ENCODE measurements at regions not wholly inside any gene's neighbourhood (a gene's known extent, or its start where the extent isn't known, plus 50 kb on each side); places are given as distances from the start of the nearest gene placed in this dataset.

DNA sequence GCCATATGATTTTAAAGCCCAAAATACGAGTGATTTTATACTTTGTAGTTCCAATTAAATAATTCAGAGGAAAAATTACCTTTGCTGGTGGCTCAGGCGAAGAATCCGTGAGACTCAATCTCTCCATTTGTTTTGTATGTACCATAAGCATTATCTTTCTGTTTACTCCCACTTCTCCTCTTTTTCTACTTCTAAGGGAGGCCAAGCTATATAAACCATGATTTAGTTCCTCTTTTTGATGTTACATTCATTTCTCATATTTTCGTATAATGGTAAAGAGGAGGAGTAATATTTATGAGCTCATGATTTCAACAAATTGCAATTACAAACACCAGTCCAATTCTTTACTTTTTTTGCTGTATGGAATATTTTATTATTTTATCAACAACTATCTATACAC, 50.6 kb upstream of the TES start:
- H3K4me2 ChIP-seq (ENCODE audit: insufficient read depth, low read length) = no peak overlapping the region
- no peaks in the 10 kb centered on the region for H3K79me2 ChIP-seq (ENCODE audit: insufficient read depth, low read length)
- peaks cover 8% of the 10 kb centered on the region for H3K27me3 ChIP-seq (ENCODE audit: insufficient read depth, low read length)
- H3K4me3 ChIP-seq (ENCODE audit: insufficient read depth, low read length) = no peak overlapping the region
- no peaks in the 10 kb centered on the region for H3K9me3 ChIP-seq (ENCODE audit: low read depth, low read length)
- H3K27ac ChIP-seq (ENCODE audit: low read depth, low read length) = no peak overlapping the region
- TF ChIP-seq, protein P1, sequence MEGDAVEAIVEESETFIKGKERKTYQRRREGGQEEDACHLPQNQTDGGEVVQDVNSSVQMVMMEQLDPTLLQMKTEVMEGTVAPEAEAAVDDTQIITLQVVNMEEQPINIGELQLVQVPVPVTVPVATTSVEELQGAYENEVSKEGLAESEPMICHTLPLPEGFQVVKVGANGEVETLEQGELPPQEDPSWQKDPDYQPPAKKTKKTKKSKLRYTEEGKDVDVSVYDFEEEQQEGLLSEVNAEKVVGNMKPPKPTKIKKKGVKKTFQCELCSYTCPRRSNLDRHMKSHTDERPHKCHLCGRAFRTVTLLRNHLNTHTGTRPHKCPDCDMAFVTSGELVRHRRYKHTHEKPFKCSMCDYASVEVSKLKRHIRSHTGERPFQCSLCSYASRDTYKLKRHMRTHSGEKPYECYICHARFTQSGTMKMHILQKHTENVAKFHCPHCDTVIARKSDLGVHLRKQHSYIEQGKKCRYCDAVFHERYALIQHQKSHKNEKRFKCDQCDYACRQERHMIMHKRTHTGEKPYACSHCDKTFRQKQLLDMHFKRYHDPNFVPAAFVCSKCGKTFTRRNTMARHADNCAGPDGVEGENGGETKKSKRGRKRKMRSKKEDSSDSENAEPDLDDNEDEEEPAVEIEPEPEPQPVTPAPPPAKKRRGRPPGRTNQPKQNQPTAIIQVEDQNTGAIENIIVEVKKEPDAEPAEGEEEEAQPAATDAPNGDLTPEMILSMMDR (IDR thresholded peaks at IDR 0.05; ENCODE audit: extremely low read depth, low read depth, low read length) = no peak
- H3K36me3 ChIP-seq (ENCODE audit: insufficient read depth, low read length) = no peaks in the 10 kb centered on the region
- H2AFZ ChIP-seq (ENCODE audit: low read length) = no peak overlapping the region
- no peaks in the 10 kb centered on the region for H4K20me1 ChIP-seq (ENCODE audit: insufficient read depth, low read length)
- DNase-seq (ENCODE audit: insufficient read length, low spot score, missing footprints) = no peak
- H3K4me1 ChIP-seq (ENCODE audit: insufficient read depth, low read length) = no peaks in the 10 kb centered on the region

Data from osteoblast (primary cell).